ENCODE measurements at regions not wholly inside any gene's neighbourhood (a gene's known extent, or its start where the extent isn't known, plus 50 kb on each side); places are given as distances from the start of the nearest gene placed in this dataset.

GRCh38 chr17:14781123-14781522 lies 480.2 kb downstream of the HS3ST3B1 start:
- TF ChIP-seq CTCF (IDR thresholded peaks at IDR 0.05; ENCODE audit: low read length) = no peak
- no peak for TF ChIP-seq EZH2 (optimal IDR thresholded peaks at IDR 0.05; ENCODE audit: low read depth, low read length)
- no peak for TF ChIP-seq EZH2phosphoT487 (IDR thresholded peaks at IDR 0.05; ENCODE audit: low read length)
